WTC11 (cell line): ENCODE measurements at regions not wholly inside any gene's neighbourhood (a gene's known extent, or its start where the extent isn't known, plus 50 kb on each side); places are given as distances from the start of the nearest gene placed in this dataset.

Source experiments
- AR ChIP-seq: fragments of 250-450 bp; sonication (Bioruptor Pico); IDR thresholded peaks from 2 replicates; pipeline ENCODE4 v1.9.0; 2021; ENCODE audit warnings: mild to moderate bottlenecking
- CBFB ChIP-seq: sonication (generic); formaldehyde crosslinking; IDR thresholded peaks from 2 replicates; pipeline ENCODE4 v1.8.1; 2022; ENCODE audit warnings: mild to moderate bottlenecking, low read depth, missing genetic modification reagents
- CREM ChIP-seq: sonication (generic); formaldehyde crosslinking; IDR thresholded peaks from 2 replicates; pipeline ENCODE4 v1.8.1; 2022; ENCODE audit warnings: mild to moderate bottlenecking, missing genetic modification reagents, moderate library complexity
- CTCF ChIP-seq: fragments of 200-600 bp; IDR thresholded peaks from 2 replicates; pipeline ENCODE4 v1.8.0; 2022; ENCODE audit warnings: antibody characterized with exemption
- E2F1 ChIP-seq: sonication (generic); formaldehyde crosslinking; IDR thresholded peaks from 2 replicates; pipeline ENCODE4 v1.8.0; 2022; ENCODE audit warnings: mild to moderate bottlenecking, missing genetic modification reagents
- MXD4 ChIP-seq: fragments of 250-450 bp; sonication (Bioruptor Pico); IDR thresholded peaks from 2 replicates; pipeline ENCODE4 v1.8.0; 2021; ENCODE audit warnings: mild to moderate bottlenecking, moderate library complexity, borderline replicate concordance
- NR2C2 ChIP-seq: sonication (generic); formaldehyde crosslinking; IDR thresholded peaks from 2 replicates; pipeline ENCODE4 v1.8.0; 2022; ENCODE audit warnings: mild to moderate bottlenecking, missing genetic modification reagents
- TCF7 ChIP-seq: sonication (generic); formaldehyde crosslinking; IDR thresholded peaks from 2 replicates; pipeline ENCODE4 v1.8.0; 2022; ENCODE audit warnings: mild to moderate bottlenecking, low read depth, missing genetic modification reagents, moderate library complexity
- ZNF232 ChIP-seq: sonication (generic); formaldehyde crosslinking; IDR thresholded peaks from 2 replicates; pipeline ENCODE4 v1.8.0; 2022; ENCODE audit warnings: mild to moderate bottlenecking, missing genetic modification reagents

GRCh38 chr2:207238831-207239701 lies 73.3 kb upstream of the KLF7 start:
- TF ChIP-seq E2F1 (CRISPR knock-in tag): no peak
- TF ChIP-seq ZNF232 (CRISPR knock-in tag): no peak
- TF ChIP-seq CTCF: no peak
- TF ChIP-seq CBFB (CRISPR knock-in tag): no peak
- no peak for TF ChIP-seq AR (CRISPR knock-in tag)
- TF ChIP-seq NR2C2 (CRISPR knock-in tag): no peak
- TF ChIP-seq MXD4 (CRISPR knock-in tag): no peak
- no peak for TF ChIP-seq TCF7 (CRISPR knock-in tag)
- TF ChIP-seq CREM (CRISPR knock-in tag): no peak
